ENCODE measurements at regions not wholly inside any gene's neighbourhood (a gene's known extent, or its start where the extent isn't known, plus 50 kb on each side); places are given as distances from the start of the nearest gene placed in this dataset.

DNA sequence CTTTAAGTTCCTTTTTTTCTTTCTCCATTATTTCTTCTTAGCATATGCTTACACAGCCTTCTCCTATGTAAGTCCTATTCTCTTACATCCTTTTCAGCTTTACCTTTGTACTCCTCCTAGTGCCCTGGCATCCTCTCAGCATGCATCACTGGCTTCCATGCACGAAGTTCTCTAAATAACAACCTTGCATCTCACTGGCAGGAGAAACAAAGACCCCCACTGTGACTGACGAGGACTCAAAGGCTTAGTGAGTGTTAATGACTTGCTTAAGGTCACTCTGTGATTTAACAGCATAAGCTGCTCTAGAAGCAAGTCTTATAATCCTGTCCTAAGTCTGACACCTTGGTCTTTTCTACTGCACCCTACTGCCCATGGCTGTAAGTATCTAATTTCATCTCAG is 1236.0 kb upstream of the CELF4 start:
- DNase-seq (ENCODE audit: low read depth, low spot score) (no peak), ATAC-seq (no peak), FAIRE-seq (no peak)
- Histone ChIP-seq H3K27ac (ENCODE audit: control insufficient read depth, insufficient read depth) (no peak overlapping the region), H3K27me3 (replicated peaks in 1 of 2; ENCODE audit: control insufficient read depth in 2 of 2, insufficient read depth in 2 of 2, low read length in 1 of 2) (no peaks in the 10 kb centered on the region), H3K79me2 (ENCODE audit: control insufficient read depth, insufficient read depth, low read length) (no peaks in the 10 kb centered on the region), H3K9ac (ENCODE audit: control insufficient read depth, insufficient read depth, low read length) (no peak overlapping the region), H3K9me3 (replicated peaks; ENCODE audit: control insufficient read depth, insufficient read depth, low read length) (no peaks in the 10 kb centered on the region; the same call in 2 of the 3 replicates), H3K36me3 (ENCODE audit: control insufficient read depth in 2 of 2, insufficient read depth in 2 of 2, low read length in 1 of 2) (no peaks in the 10 kb centered on the region), H4K20me1 (ENCODE audit: control insufficient read depth, insufficient read depth) (no peaks in the 10 kb centered on the region), H3K4me2 (ENCODE audit: control insufficient read depth, insufficient read depth) (no peak overlapping the region), H3K4me1 (ENCODE audit: control insufficient read depth, insufficient read depth, low read length) (no peaks in the 10 kb centered on the region), H2AFZ (ENCODE audit: control insufficient read depth, low read depth, low read length) (no peak overlapping the region), H3K4me3 (no peak overlapping the region)
- in situ Hi-C loops (cut with MboI) (no loop called here), intact Hi-C loops (cut with micrococcal nuclease; ENCODE audit: unreplicated experiment) (no loop called here)
- CTCF ChIA-PET, result no interaction called here
- SMC1A ChIA-PET (ENCODE audit: uncharacterized antibody, unreplicated experiment), result no interaction called here
- RAD21 ChIA-PET (ENCODE audit: unreplicated experiment), result no interaction called here
- POLR2A ChIA-PET, result no interaction called here
- no TSS peak for BruUV-seq (replicated peaks)
- 2% methylated on average over 2 of the region's 2 CpGs for WGBS (ENCODE audit: insufficient coverage, insufficient replicate concordance, low lambda C conversion rate, missing lambda C conversion rate)
- no peak for TF ChIP-seq CBFB (IDR thresholded peaks at IDR 0.05; ENCODE audit: low read depth)
- no peak for TF ChIP-seq JUNB (IDR thresholded peaks at IDR 0.05)
- no peak for TF ChIP-seq SP1 (IDR thresholded peaks at IDR 0.05; ENCODE audit: low read depth, low read length)
- TF ChIP-seq, protein P1, sequence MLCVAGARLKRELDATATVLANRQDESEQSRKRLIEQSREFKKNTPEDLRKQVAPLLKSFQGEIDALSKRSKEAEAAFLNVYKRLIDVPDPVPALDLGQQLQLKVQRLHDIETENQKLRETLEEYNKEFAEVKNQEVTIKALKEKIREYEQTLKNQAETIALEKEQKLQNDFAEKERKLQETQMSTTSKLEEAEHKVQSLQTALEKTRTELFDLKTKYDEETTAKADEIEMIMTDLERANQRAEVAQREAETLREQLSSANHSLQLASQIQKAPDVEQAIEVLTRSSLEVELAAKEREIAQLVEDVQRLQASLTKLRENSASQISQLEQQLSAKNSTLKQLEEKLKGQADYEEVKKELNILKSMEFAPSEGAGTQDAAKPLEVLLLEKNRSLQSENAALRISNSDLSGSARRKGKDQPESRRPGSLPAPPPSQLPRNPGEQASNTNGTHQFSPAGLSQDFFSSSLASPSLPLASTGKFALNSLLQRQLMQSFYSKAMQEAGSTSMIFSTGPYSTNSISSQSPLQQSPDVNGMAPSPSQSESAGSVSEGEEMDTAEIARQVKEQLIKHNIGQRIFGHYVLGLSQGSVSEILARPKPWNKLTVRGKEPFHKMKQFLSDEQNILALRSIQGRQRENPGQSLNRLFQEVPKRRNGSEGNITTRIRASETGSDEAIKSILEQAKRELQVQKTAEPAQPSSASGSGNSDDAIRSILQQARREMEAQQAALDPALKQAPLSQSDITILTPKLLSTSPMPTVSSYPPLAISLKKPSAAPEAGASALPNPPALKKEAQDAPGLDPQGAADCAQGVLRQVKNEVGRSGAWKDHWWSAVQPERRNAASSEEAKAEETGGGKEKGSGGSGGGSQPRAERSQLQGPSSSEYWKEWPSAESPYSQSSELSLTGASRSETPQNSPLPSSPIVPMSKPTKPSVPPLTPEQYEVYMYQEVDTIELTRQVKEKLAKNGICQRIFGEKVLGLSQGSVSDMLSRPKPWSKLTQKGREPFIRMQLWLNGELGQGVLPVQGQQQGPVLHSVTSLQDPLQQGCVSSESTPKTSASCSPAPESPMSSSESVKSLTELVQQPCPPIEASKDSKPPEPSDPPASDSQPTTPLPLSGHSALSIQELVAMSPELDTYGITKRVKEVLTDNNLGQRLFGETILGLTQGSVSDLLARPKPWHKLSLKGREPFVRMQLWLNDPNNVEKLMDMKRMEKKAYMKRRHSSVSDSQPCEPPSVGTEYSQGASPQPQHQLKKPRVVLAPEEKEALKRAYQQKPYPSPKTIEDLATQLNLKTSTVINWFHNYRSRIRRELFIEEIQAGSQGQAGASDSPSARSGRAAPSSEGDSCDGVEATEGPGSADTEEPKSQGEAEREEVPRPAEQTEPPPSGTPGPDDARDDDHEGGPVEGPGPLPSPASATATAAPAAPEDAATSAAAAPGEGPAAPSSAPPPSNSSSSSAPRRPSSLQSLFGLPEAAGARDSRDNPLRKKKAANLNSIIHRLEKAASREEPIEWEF (IDR thresholded peaks at IDR 0.05; ENCODE audit: insufficient replicate concordance, low read depth, low read length), result no peak
- TF ChIP-seq IKZF1 (conservative IDR thresholded peaks at IDR 0.05), result no peak
- no peak for TF ChIP-seq PRDM15 (CRISPR knock-in tag; IDR thresholded peaks at IDR 0.05)
- no peak for TF ChIP-seq IRF4 (IDR thresholded peaks at IDR 0.05; ENCODE audit: low read depth, low read length)
- no peak for TF ChIP-seq DPF2 (IDR thresholded peaks at IDR 0.05)
- no peak for TF ChIP-seq GABPA (IDR thresholded peaks at IDR 0.05; ENCODE audit: low read depth)
- no peak for TF ChIP-seq STAT1 (conservative IDR thresholded peaks at IDR 0.05)
- no peak for TF ChIP-seq POLR2AphosphoS2 (IDR thresholded peaks at IDR 0.05; ENCODE audit: low read depth, low read length)
- TF ChIP-seq ZNF207 (IDR thresholded peaks at IDR 0.05; ENCODE audit: borderline replicate concordance), result no peak
- no peak for TF ChIP-seq FOS (IDR thresholded peaks at IDR 0.05; ENCODE audit: borderline replicate concordance, extremely low read depth, insufficient read length)
- no peak for TF ChIP-seq BCL11A (IDR thresholded peaks at IDR 0.05; ENCODE audit: low read depth, low read length)

All from GM12878 (cell line).